ENCODE measurements at regions not wholly inside any gene's neighbourhood (a gene's known extent, or its start where the extent isn't known, plus 50 kb on each side); places are given as distances from the start of the nearest gene placed in this dataset.
"Not testable (repeated sequence)": the region's sequence is repeated elsewhere in the genome, so short reads cannot be mapped to it uniquely, and the experiment has no call there.

DNA sequence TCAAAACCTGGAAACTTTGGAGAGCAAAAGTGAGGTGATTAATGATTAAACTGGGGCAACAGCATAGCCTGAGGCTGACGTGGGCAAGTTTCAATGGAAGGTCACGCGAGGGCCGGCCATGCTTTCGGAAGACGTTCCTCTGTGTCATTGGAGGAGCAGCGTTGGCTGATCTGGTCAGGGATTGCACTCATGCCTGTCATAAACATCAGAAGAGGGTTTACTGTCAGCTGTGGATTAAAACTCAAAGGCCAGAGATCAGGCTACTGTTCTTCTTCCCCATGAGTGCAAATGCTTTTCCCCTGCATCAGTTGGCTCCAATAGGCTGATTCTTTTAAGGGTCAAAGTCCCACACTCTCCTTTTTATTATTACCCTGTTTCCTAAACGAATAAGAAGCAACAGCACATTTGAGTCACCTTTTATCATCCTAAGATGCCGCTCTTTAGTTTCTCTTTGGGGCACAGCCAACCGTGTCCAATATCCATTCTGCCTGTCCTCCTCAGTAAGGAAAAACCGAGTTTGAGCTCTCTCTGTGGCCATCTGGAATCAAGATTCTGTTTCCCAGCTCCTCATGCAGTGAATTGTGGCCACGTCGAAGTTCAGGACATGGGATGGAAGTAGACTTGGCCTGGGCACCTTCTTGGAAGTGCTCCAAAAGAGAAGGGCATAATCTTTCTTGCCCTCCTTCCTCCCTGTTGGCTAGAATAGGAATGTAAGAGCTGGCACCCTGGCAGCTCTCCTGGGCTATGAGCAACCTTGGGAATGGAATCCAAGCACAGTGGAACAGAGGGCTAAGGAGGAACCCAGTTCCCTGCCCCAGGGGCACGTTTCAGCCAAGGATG is 62.5 kb upstream of the INSIG1 start:
- CTCF ChIA-PET, result interaction anchor here (1.5 kb wide), 1 partner anchor 110 kb away, joined by 7 read pairs; no protein-coding TSS in a partner anchor
- peaks cover 25% of the 10 kb centered on the region for H3K27me3 Mint-ChIP-seq
- H3K4me3 Mint-ChIP-seq, result no peak overlapping the region
- no peaks in the 10 kb centered on the region for H3K9me3 Mint-ChIP-seq (ENCODE audit: low read depth)
- DNase-seq (no peak), ATAC-seq (no peak)
- H3K27ac Mint-ChIP-seq, result no peak overlapping the region
- peaks cover 3% of the 10 kb centered on the region for H3K4me1 Mint-ChIP-seq
- H3K36me3 Mint-ChIP-seq, result no peaks in the 10 kb centered on the region

DNA sequence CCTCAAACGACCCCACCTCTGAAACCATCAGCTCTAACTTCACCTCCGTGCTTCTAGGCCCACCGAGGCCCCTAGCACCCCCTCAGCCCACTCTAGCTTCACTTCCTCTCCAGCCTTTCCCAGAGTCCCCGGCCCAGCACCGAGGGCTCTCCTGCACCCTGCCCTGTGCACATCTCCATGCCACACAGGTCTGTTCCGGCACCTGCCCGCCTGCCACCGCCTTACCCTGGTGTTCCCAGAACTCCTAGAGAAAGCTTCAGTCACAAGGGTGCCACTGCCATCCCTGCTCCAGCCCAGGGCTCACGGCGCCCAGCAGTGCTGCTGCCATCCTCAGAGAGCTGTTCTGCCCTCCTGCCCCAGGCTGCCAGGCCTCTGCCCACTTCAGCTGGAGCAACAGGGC is 61.3 kb upstream of the INSIG1 start:
- Mint-ChIP-seq H3K27me3 (peaks cover 32% of the 10 kb centered on the region), H3K36me3 (no peaks in the 10 kb centered on the region), H3K27ac (no peak overlapping the region), H3K9me3 (ENCODE audit: low read depth) (no peaks in the 10 kb centered on the region), H3K4me1 (peaks cover 3% of the 10 kb centered on the region), H3K4me3 (no peak overlapping the region)
- CTCF ChIA-PET, result no interaction called here
- ATAC-seq (no peak), DNase-seq (no peak)

- H3K36me3 Mint-ChIP-seq, result no peaks in the 10 kb centered on the region
These were observed 60.4 kb upstream of the INSIG1 start for GRCh38 chr7:155237297-155237696.

DNA sequence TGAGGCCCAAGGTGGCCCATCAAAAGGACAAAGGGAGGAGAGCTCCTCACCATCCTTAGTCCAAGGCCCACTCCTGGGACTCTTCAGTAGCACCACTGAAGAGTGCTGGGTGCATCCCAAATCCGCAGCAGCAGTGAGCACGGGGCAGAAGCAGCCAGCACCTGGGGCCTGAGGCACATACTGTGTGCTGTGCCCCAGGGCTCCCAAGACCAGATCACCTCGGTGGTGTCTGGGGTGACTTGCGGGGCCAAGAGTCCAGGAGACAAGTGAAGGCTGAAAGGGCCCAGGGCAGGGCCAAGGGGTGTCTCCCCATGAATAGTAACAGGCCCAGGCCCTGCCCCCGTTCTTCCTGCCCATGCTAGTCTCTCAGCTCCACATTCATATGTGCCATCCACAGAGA is 59.9 kb upstream of the INSIG1 start:
- CTCF ChIA-PET, result interaction anchor here (0.8 to 1.4 kb wide), 2 partner anchors 106 to 310 kb away, joined by 3 read pairs; no protein-coding TSS in a partner anchor
- Mint-ChIP-seq H3K4me3 (no peak overlapping the region), H3K27ac (no peak overlapping the region), H3K9me3 (ENCODE audit: low read depth) (no peaks in the 10 kb centered on the region), H3K4me1 (peaks cover 3% of the 10 kb centered on the region), H3K27me3 (peaks cover 43% of the 10 kb centered on the region), H3K36me3 (no peaks in the 10 kb centered on the region)
- ATAC-seq, result no peak
- DNase-seq, result no peak

More at GRCh38 chr7:155237297-155237696, 60.4 kb upstream of the INSIG1 start:
- H3K9me3 Mint-ChIP-seq (ENCODE audit: low read depth), result no peaks in the 10 kb centered on the region
- CTCF ChIA-PET, result interaction anchor here (0.8 to 1.4 kb wide), 2 partner anchors 107 to 310 kb away, joined by 3 read pairs; no protein-coding TSS in a partner anchor
- no peak overlapping the region for H3K27ac Mint-ChIP-seq
- ATAC-seq (no peak), DNase-seq (no peak)
- H3K4me1 Mint-ChIP-seq, result peaks cover 3% of the 10 kb centered on the region
- peaks cover 39% of the 10 kb centered on the region for H3K27me3 Mint-ChIP-seq
- H3K4me3 Mint-ChIP-seq, result no peak overlapping the region

DNA sequence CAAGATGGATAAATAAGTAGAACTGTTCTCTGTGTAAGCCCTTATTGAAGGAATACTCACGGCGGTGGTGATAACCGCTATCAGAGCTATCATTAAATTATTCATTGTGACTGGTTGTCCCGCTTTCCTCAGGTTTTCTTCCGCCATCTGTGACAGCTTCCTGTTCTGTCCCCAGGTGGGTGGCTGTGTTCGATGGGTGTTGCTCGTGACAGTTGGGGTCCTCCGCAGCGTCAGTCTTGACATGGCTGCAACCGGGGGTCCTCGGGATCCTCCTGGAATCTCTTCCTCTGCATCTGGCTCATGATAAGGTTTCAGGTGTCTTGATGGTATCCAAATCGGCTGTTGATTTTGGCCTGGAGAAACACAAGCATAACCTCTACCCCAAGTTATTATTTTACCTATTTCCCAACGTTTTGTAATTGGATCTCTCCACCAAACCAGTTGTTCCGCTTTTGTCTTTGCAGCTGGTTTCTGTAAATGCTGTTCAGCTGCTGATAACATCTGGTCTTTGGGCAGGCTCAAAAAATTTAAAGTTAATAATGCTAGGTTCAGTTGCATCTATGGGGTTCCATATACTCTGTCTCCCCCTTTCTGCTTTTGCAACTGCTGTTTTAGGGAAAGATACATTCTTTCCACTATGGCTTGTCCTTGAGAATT is 58.1 kb upstream of the INSIG1 start:
- peaks cover 50% of the 10 kb centered on the region for H3K27me3 Mint-ChIP-seq
- H3K4me1 Mint-ChIP-seq; H3K36me3 Mint-ChIP-seq; ATAC-seq; H3K4me3 Mint-ChIP-seq; DNase-seq; H3K27ac Mint-ChIP-seq; H3K9me3 Mint-ChIP-seq (ENCODE audit: low read depth): not testable (repeated sequence)
- CTCF ChIA-PET, result interaction anchor here (1.6 kb wide), 1 partner anchor 105 kb away, joined by 3 read pairs; no protein-coding TSS in a partner anchor

- CTCF ChIA-PET, result interaction anchor here (1.4 kb wide), 1 partner anchor 100 kb away, joined by 3 read pairs; no protein-coding TSS in a partner anchor
- no peaks in the 10 kb centered on the region for H3K36me3 Mint-ChIP-seq
- no peak for ATAC-seq
These were observed 53.0 kb upstream of the INSIG1 start for GRCh38 chr7:155244675-155245074.

GRCh38 chr7:155247479-155248365 is 50.0 kb upstream of the INSIG1 start:
- Mint-ChIP-seq H3K27me3 (peaks cover 28% of the 10 kb centered on the region), H3K4me3 (no peak overlapping the region), H3K27ac (no peak overlapping the region), H3K9me3 (ENCODE audit: low read depth) (no peaks in the 10 kb centered on the region), H3K36me3 (no peaks in the 10 kb centered on the region), H3K4me1 (no peaks in the 10 kb centered on the region)
- DNase-seq (no peak), ATAC-seq (no peak)
- CTCF ChIA-PET, result no interaction called here

More at GRCh38 chr7:155244675-155245074, 53.0 kb upstream of the INSIG1 start:
- H3K4me3 Mint-ChIP-seq, result no peak overlapping the region
- H3K27ac Mint-ChIP-seq, result no peak overlapping the region
- no peaks in the 10 kb centered on the region for H3K9me3 Mint-ChIP-seq (ENCODE audit: low read depth)
- H3K27me3 Mint-ChIP-seq, result peaks cover 39% of the 10 kb centered on the region
- DNase-seq, result no peak
- no peaks in the 10 kb centered on the region for H3K4me1 Mint-ChIP-seq

Data from activated CD8-positive, alpha-beta memory T cell treated with anti-CD3 and anti-CD28 coated beads, Interleukin-2, amount 10 ng/mL, durations not matched to agents 7 days and 5 days (primary cell).